ENCODE measurements at regions not wholly inside any gene's neighbourhood (a gene's known extent, or its start where the extent isn't known, plus 50 kb on each side); places are given as distances from the start of the nearest gene placed in this dataset.

- Histone ChIP-seq H3K4me3 (ENCODE audit: low read depth in 1 of 2, low read length in 1 of 2) (no peak overlapping the region), H3K36me3 (no peaks in the 10 kb centered on the region), H3K4me1 (ENCODE audit: control insufficient read depth in 1 of 2, insufficient read depth in 1 of 2, low read depth in 1 of 2, low read length in 1 of 2) (no peaks in the 10 kb centered on the region), H3K9me3 (no peaks in the 10 kb centered on the region), H3K27ac (no peak overlapping the region), H3K27me3 (no peaks in the 10 kb centered on the region)
- no peak for TF ChIP-seq CTCF (IDR thresholded peaks at IDR 0.05)
Observed at GRCh38 chr15:29636140-29636539, 186.1 kb downstream of the TJP1 start.

- no peak overlapping the region for H3K4me3 ChIP-seq (ENCODE audit: low read depth in 1 of 2, low read length in 1 of 2)
- no peaks in the 10 kb centered on the region for H3K9me3 ChIP-seq
- TF ChIP-seq CTCF (IDR thresholded peaks at IDR 0.05) = no peak
- H3K27me3 ChIP-seq = no peaks in the 10 kb centered on the region
- H3K4me1 ChIP-seq (ENCODE audit: control insufficient read depth in 1 of 2, insufficient read depth in 1 of 2, low read depth in 1 of 2, low read length in 1 of 2) = no peaks in the 10 kb centered on the region
- H3K27ac ChIP-seq = no peak overlapping the region
- no peaks in the 10 kb centered on the region for H3K36me3 ChIP-seq
Observed at GRCh38 chr15:29635513-29636098, 186.7 kb downstream of the TJP1 start.

- Histone ChIP-seq H3K4me1 (ENCODE audit: control insufficient read depth in 1 of 2, insufficient read depth in 1 of 2, low read depth in 1 of 2, low read length in 1 of 2) (no peaks in the 10 kb centered on the region), H3K4me3 (ENCODE audit: low read depth in 1 of 2, low read length in 1 of 2) (no peak overlapping the region), H3K36me3 (no peaks in the 10 kb centered on the region), H3K27me3 (no peaks in the 10 kb centered on the region), H3K9me3 (no peaks in the 10 kb centered on the region), H3K27ac (no peak overlapping the region)
- no peak for TF ChIP-seq CTCF (IDR thresholded peaks at IDR 0.05)
Observed at GRCh38 chr15:29633971-29634370, 188.3 kb downstream of the TJP1 start.

- no peak overlapping the region for H3K27ac ChIP-seq
- no peaks in the 10 kb centered on the region for H3K27me3 ChIP-seq
- H3K4me1 ChIP-seq (ENCODE audit: control insufficient read depth in 1 of 2, insufficient read depth in 1 of 2, low read depth in 1 of 2, low read length in 1 of 2) = no peaks in the 10 kb centered on the region
- H3K36me3 ChIP-seq = no peaks in the 10 kb centered on the region
- TF ChIP-seq CTCF (IDR thresholded peaks at IDR 0.05) = no peak
- no peaks in the 10 kb centered on the region for H3K9me3 ChIP-seq
- no peak overlapping the region for H3K4me3 ChIP-seq (ENCODE audit: low read depth in 1 of 2, low read length in 1 of 2)
Observed at GRCh38 chr15:29632671-29633406, 189.4 kb downstream of the TJP1 start.

- TF ChIP-seq CTCF (IDR thresholded peaks at IDR 0.05) = no peak
- Histone ChIP-seq H3K27ac (no peak overlapping the region), H3K36me3 (no peaks in the 10 kb centered on the region), H3K9me3 (no peaks in the 10 kb centered on the region), H3K27me3 (no peaks in the 10 kb centered on the region), H3K4me1 (ENCODE audit: control insufficient read depth in 1 of 2, insufficient read depth in 1 of 2, low read depth in 1 of 2, low read length in 1 of 2) (no peaks in the 10 kb centered on the region), H3K4me3 (ENCODE audit: low read depth in 1 of 2, low read length in 1 of 2) (no peak overlapping the region)
Observed at GRCh38 chr15:29631076-29632070, 190.9 kb downstream of the TJP1 start.

All from neutrophil (primary cell).